GM13976 (cell line): ENCODE measurements at regions not wholly inside any gene's neighbourhood (a gene's known extent, or its start where the extent isn't known, plus 50 kb on each side); places are given as distances from the start of the nearest gene placed in this dataset.

Experiments
- DNase-seq: peaks from one replicate; pipeline ENCODE4 v3.0.0; 2012; ENCODE audit warnings: low spot score
- CTCF ChIP-seq: IDR thresholded peaks from 2 replicates; pipeline ENCODE4 v1.5.1; 2012; ENCODE audit warnings: borderline replicate concordance, mild to moderate bottlenecking; ENCODE audit not compliant: insufficient read depth; ENCODE audit errors: extremely low read depth, missing control alignments, control extremely low read depth
- in situ Hi-C: fragments of 300-500 bp; cut with MboI; formaldehyde crosslinking; loops from one replicate; pipeline ENCODE4 v1.12.0; 2022; ENCODE audit warnings: low sequenced_read_pairs, mixed read lengths, inconsistent platforms; ENCODE audit not compliant: unreplicated experiment

- in situ Hi-C loops, result no loop called here
- no peak for TF ChIP-seq CTCF
- DNase-seq, result no peak
Measured at GRCh38 chr9:84490842-84491325, 150.3 kb upstream of the SLC28A3 start.

- no peak for DNase-seq
- no peak for TF ChIP-seq CTCF
- in situ Hi-C loops, result no loop called here
Measured at GRCh38 chr9:84492366-84493159, 152.0 kb upstream of the SLC28A3 start.

GRCh38 chr9:84493284-84493947 is 152.9 kb upstream of the SLC28A3 start:
- no peak for DNase-seq
- in situ Hi-C loops, result no loop called here
- no peak for TF ChIP-seq CTCF

- TF ChIP-seq CTCF, result no peak
- in situ Hi-C loops, result no loop called here
- DNase-seq, result no peak
Measured at GRCh38 chr9:84499969-84500582, 159.5 kb upstream of the SLC28A3 start.

- no peak for TF ChIP-seq CTCF
- in situ Hi-C loops, result no loop called here
- DNase-seq, result no peak
Measured at GRCh38 chr9:84500826-84501225, 160.3 kb upstream of the SLC28A3 start.

- TF ChIP-seq CTCF, result no peak
- in situ Hi-C loops, result no loop called here
- no peak for DNase-seq
Measured at GRCh38 chr9:84501587-84501986, 161.0 kb upstream of the SLC28A3 start.
